ENCODE measurements at regions not wholly inside any gene's neighbourhood (a gene's known extent, or its start where the extent isn't known, plus 50 kb on each side); places are given as distances from the start of the nearest gene placed in this dataset.

GRCh38 chr3:34920806-34921205 is 718.5 kb upstream of the ARPP21 start:
- no TSS peak for BruUV-seq (replicated peaks)
- TF ChIP-seq CTCF (IDR thresholded peaks at IDR 0.05) (no peak), TCF7L2 (IDR thresholded peaks at IDR 0.05; ENCODE audit: low read depth, low read length) (no peak), POLR2AphosphoS5 (IDR thresholded peaks at IDR 0.05; ENCODE audit: low read depth, low read length) (no peak), REST (IDR thresholded peaks at IDR 0.05; ENCODE audit: insufficient read depth in 1 of 2, low read depth in 2 of 2, low read length in 1 of 2) (no peak), SIN3A (IDR thresholded peaks at IDR 0.05; ENCODE audit: borderline replicate concordance, insufficient read depth, low read depth, low read length) (no peak)
- intact Hi-C loops (cut with micrococcal nuclease; ENCODE audit: unreplicated experiment) (no loop called here), in situ Hi-C loops (cut with HindIII; ENCODE audit: low pct_unique_long_range_greater_than_20kb, low sequenced_read_pairs) (no loop called here)
- ChIA-PET POLR2A (no interaction called here), CTCF (no interaction called here)
- no peak for DNase-seq (ENCODE audit: low read depth, low spot score)
- Histone ChIP-seq H3K27me3 (ENCODE audit: control insufficient read depth, insufficient read depth, low read length) (no peaks in the 10 kb centered on the region), H3K4me3 (ENCODE audit: low read depth in 2 of 2, low read length in 2 of 2) (no peak overlapping the region), H3K4me1 (ENCODE audit: control insufficient read depth, insufficient read depth, low read length) (no peaks in the 10 kb centered on the region), H3K9me3 (ENCODE audit: control insufficient read depth, insufficient read depth, low read depth, low read length) (no peaks in the 10 kb centered on the region), H3K27ac (ENCODE audit: low read length) (no peak overlapping the region), H3K36me3 (ENCODE audit: control insufficient read depth, insufficient read depth, low read length) (no peaks in the 10 kb centered on the region)
- ATAC-seq = no peak

- no peak for DNase-seq (ENCODE audit: low read depth, low spot score)
- in situ Hi-C loops (cut with HindIII; ENCODE audit: low pct_unique_long_range_greater_than_20kb, low sequenced_read_pairs) = no loop called here
- no peaks in the 10 kb centered on the region for H3K27me3 ChIP-seq (ENCODE audit: control insufficient read depth, insufficient read depth, low read length)
- H3K27ac ChIP-seq (ENCODE audit: low read length) = no peak overlapping the region
- no TSS peak for BruUV-seq (replicated peaks)
- ChIA-PET CTCF (no interaction called here), POLR2A (no interaction called here)
- intact Hi-C loops (cut with micrococcal nuclease; ENCODE audit: unreplicated experiment) = no loop called here
- no peaks in the 10 kb centered on the region for H3K36me3 ChIP-seq (ENCODE audit: control insufficient read depth, insufficient read depth, low read length)
- no peaks in the 10 kb centered on the region for H3K4me1 ChIP-seq (ENCODE audit: control insufficient read depth, insufficient read depth, low read length)
- H3K4me3 ChIP-seq (ENCODE audit: low read depth in 2 of 2, low read length in 2 of 2) = no peak overlapping the region
- no peak for TF ChIP-seq POLR2AphosphoS5 (IDR thresholded peaks at IDR 0.05; ENCODE audit: low read depth, low read length)
- no peak for TF ChIP-seq REST (IDR thresholded peaks at IDR 0.05; ENCODE audit: insufficient read depth in 1 of 2, low read depth in 2 of 2, low read length in 1 of 2)
- no peak for TF ChIP-seq SIN3A (IDR thresholded peaks at IDR 0.05; ENCODE audit: borderline replicate concordance, insufficient read depth, low read depth, low read length)
- no peak for TF ChIP-seq TCF7L2 (IDR thresholded peaks at IDR 0.05; ENCODE audit: low read depth, low read length)
- no peak for ATAC-seq
- no peaks in the 10 kb centered on the region for H3K9me3 ChIP-seq (ENCODE audit: control insufficient read depth, insufficient read depth, low read depth, low read length)
Observed at GRCh38 chr3:34924961-34925360, 714.4 kb upstream of the ARPP21 start.
